ENCODE measurements at regions not wholly inside any gene's neighbourhood (a gene's known extent, or its start where the extent isn't known, plus 50 kb on each side); places are given as distances from the start of the nearest gene placed in this dataset.

GRCh38 chr4:104743215-104743653 lies 248.5 kb upstream of the CXXC4 start:
- TF ChIP-seq CTCF (IDR thresholded peaks at IDR 0.05; ENCODE audit: low read depth, low read length): no peak
- H3K4me3 ChIP-seq (ENCODE audit: low read depth, low read length): no peak overlapping the region

DNA sequence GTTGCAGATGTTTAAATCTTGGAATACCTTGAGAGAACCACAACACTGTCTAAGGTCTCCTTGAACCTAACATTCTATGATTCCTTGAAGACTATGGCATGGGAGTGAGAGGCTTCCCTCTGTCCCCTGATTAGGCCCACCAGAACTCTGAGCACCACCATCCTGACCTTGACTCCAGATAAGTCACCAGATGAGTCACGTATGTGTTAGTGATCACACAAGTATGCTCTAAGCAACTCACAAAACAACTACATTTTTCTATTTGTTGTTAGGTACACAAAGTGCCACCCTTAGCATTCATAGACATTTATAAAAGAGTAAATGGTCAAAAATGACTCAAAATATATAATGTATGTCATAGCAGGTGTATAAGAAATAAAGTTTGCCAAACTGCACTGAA lies 252.9 kb upstream of the CXXC4 start:
- TF ChIP-seq CTCF (IDR thresholded peaks at IDR 0.05; ENCODE audit: low read depth, low read length): no peak

DNA sequence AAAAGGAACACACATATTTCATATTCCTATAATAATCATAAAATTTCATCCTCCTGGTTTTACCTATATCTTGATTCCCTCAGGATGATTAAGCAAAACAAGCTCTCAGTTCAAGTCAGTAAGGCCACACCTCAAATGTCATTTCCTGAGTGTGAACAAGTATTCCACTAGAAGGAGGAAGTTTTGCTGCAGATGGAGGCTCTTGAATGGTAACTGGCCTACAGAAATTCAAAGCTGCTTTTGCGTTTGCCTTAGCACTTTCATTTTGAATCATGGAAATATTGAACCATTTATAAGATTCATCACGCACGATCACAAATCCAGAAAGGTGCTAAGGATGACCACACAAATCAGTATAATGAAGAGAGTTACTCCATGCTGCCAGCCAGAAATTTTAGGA lies 254.4 kb upstream of the CXXC4 start:
- no peak for TF ChIP-seq CTCF (IDR thresholded peaks at IDR 0.05; ENCODE audit: low read depth, low read length)
- H3K4me3 ChIP-seq (ENCODE audit: low read depth, low read length): no peak overlapping the region

More for the DNA sequence above, 252.9 kb upstream of the CXXC4 start:
- no peak overlapping the region for H3K4me3 ChIP-seq (ENCODE audit: low read depth, low read length)

DNA sequence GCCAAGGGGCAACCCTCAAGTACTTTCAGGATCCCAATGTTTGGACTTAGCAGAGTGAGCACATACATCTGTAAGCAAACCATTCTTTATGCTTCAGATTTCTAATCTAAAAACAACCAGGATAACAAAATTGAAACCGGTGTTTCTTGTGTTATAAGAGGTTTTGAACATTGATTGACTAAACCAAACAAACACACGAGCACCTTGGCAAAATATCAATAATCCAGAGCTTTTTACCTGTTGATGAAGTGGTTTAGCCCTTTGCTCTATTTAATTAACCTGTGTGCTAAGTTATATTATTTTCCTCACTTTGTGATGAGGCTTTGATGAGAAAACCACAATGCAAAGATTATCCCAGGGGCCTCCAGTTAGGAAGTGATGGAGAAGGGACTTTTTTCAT lies 255.3 kb upstream of the CXXC4 start:
- no peak for TF ChIP-seq CTCF (IDR thresholded peaks at IDR 0.05; ENCODE audit: low read depth, low read length)
- no peak overlapping the region for H3K4me3 ChIP-seq (ENCODE audit: low read depth, low read length)

GRCh38 chr4:104751468-104751867 lies 256.8 kb upstream of the CXXC4 start:
- H3K4me3 ChIP-seq (ENCODE audit: low read depth, low read length): no peak overlapping the region
- TF ChIP-seq CTCF (IDR thresholded peaks at IDR 0.05; ENCODE audit: low read depth, low read length): no peak

GRCh38 chr4:104752337-104752736 lies 257.6 kb upstream of the CXXC4 start:
- H3K4me3 ChIP-seq (ENCODE audit: low read depth, low read length): no peak overlapping the region
- no peak for TF ChIP-seq CTCF (IDR thresholded peaks at IDR 0.05; ENCODE audit: low read depth, low read length)

GRCh38 chr4:104756837-104757236 lies 262.1 kb upstream of the CXXC4 start:
- H3K4me3 ChIP-seq (ENCODE audit: low read depth, low read length): no peak overlapping the region
- no peak for TF ChIP-seq CTCF (IDR thresholded peaks at IDR 0.05; ENCODE audit: low read depth, low read length)

Measured in WI38 (cell line).